Keratinocyte (primary cell): ENCODE measurements at regions not wholly inside any gene's neighbourhood (a gene's known extent, or its start where the extent isn't known, plus 50 kb on each side); places are given as distances from the start of the nearest gene placed in this dataset.

Experiments
- DNase-seq: peaks from one replicate; pipeline ENCODE4 v3.0.0-alpha.2; 2011; ENCODE audit warnings: low read depth, missing footprints, low spot score
- FAIRE-seq: peaks from 2 replicates; lab custom pipeline; 2011; peaks lifted over from hg19 to GRCh38; lab: Jason Lieb, UNC
- H2AFZ ChIP-seq: 2 replicates; pipeline ENCODE4 v1.6.0; 2012; ENCODE audit warnings: low read length, control low read depth, inconsistent platforms; ENCODE audit not compliant: control insufficient read depth
- H3K27ac ChIP-seq: 2 replicates; pipeline ENCODE4 v1.5.1; 2011; ENCODE audit warnings: low read length; ENCODE audit not compliant: control insufficient read depth, insufficient read depth
- H3K27me3 ChIP-seq: 3 replicates; pipeline ENCODE4 v1.6.0; 2011; ENCODE audit warnings: low read length; ENCODE audit not compliant: control insufficient read depth, insufficient read depth; ENCODE audit errors: extremely low read depth
- H3K36me3 ChIP-seq, 2 experiments: 2 replicates in 1 of 2; 3 replicates in 1 of 2; pipeline ENCODE4 v1.5.1; 2011; ENCODE audit warnings: low read length in 2 of 2, mild to moderate bottlenecking in 1 of 2; ENCODE audit not compliant: control insufficient read depth in 2 of 2, insufficient read depth in 2 of 2; ENCODE audit errors: extremely low read depth in 1 of 2
- H3K4me1 ChIP-seq: 3 replicates; pipeline ENCODE4 v1.5.1; 2011; ENCODE audit warnings: low read length; ENCODE audit not compliant: control insufficient read depth, insufficient read depth; ENCODE audit errors: extremely low read depth
- H3K4me2 ChIP-seq: 3 replicates; pipeline ENCODE4 v1.6.0; 2011; ENCODE audit warnings: low read depth, low read length; ENCODE audit not compliant: control insufficient read depth, insufficient read depth; ENCODE audit errors: extremely low read depth
- H3K4me3 ChIP-seq, 3 experiments: fragments of 200-600 bp in 1 of 3; sonication (generic) in 1 of 3; 2 replicates in 2 of 3; 3 replicates in 1 of 3; pipeline ENCODE4 v1.5.1; 2011 to 2016; ENCODE audit warnings: low read length in 3 of 3, mild to moderate bottlenecking in 3 of 3, control low read depth in 2 of 3, inconsistent platforms in 1 of 3, low read depth in 1 of 3, mixed read lengths in 1 of 3, mixed run types in 1 of 3, moderate library complexity in 1 of 3; ENCODE audit not compliant: control insufficient read depth in 2 of 3, insufficient read depth in 2 of 3; ENCODE audit errors: extremely low read depth in 1 of 3
- H3K79me2 ChIP-seq: 2 replicates; pipeline ENCODE4 v1.6.0; 2012; ENCODE audit warnings: low read length; ENCODE audit not compliant: control insufficient read depth, insufficient read depth
- H3K9ac ChIP-seq: 3 replicates; pipeline ENCODE4 v1.6.0; 2011; ENCODE audit warnings: low read length; ENCODE audit not compliant: control insufficient read depth, insufficient read depth; ENCODE audit errors: extremely low read depth
- H3K9me1 ChIP-seq: 3 replicates; pipeline ENCODE4 v1.6.0; 2011; ENCODE audit warnings: low read length; ENCODE audit not compliant: control insufficient read depth, insufficient read depth; ENCODE audit errors: extremely low read depth
- H3K9me3 ChIP-seq: 2 replicates; pipeline ENCODE4 v1.5.1; 2012; ENCODE audit warnings: low read depth, low read length; ENCODE audit not compliant: control insufficient read depth
- H4K20me1 ChIP-seq: 3 replicates; pipeline ENCODE4 v1.6.0; 2011; ENCODE audit warnings: low read length; ENCODE audit not compliant: control insufficient read depth, insufficient read depth; ENCODE audit errors: extremely low read depth
- CTCF ChIP-seq, 3 experiments: IDR thresholded peaks in 1 of 3; conservative IDR thresholded peaks in 1 of 3; optimal IDR thresholded peaks in 1 of 3; 2 replicates in 2 of 3; 3 replicates in 1 of 3; pipeline versions ENCODE3 to v1.5.1; 2011; ENCODE audit warnings: low read length in 3 of 3, mild to moderate bottlenecking in 3 of 3, moderate library complexity in 2 of 3, control low read depth in 1 of 3, inconsistent platforms in 1 of 3; ENCODE audit not compliant: insufficient read depth in 2 of 3; ENCODE audit errors: extremely low read depth in 1 of 3
- EZH2 ChIP-seq: IDR thresholded peaks from one replicate; pipeline ENCODE4 v1.6.1; 2012; ENCODE audit warnings: inconsistent platforms, mild to moderate bottlenecking, low read length, moderate library complexity
- dilution Hi-C: fragments of 300-500 bp; cut with MboI; formaldehyde crosslinking; loops from one replicate; pipeline ENCODE4 v1.7.0; 2020; ENCODE audit warnings: low sequenced_read_pairs; ENCODE audit not compliant: extremely low pct_ligation_motif_present

GRCh38 chr5:93150311-93151012 lies 430.6 kb downstream of the NR2F1-AS1 start:
- Histone ChIP-seq H4K20me1 (no peaks in the 10 kb centered on the region), H3K27me3 (no peaks in the 10 kb centered on the region), H3K9me3 (no peaks in the 10 kb centered on the region), H3K27ac (no peak overlapping the region), H3K79me2 (no peaks in the 10 kb centered on the region), H3K4me2 (peak overlapping the region; percentile 94), H2AFZ (no peak overlapping the region), H3K4me1 (peaks cover 10% of the 10 kb centered on the region), H3K9ac (no peak overlapping the region), H3K4me3 (no peak overlapping the region), H3K9me1 (no peaks in the 10 kb centered on the region), H3K36me3 (no peaks in the 10 kb centered on the region)
- TF ChIP-seq CTCF (optimal IDR thresholded peaks at IDR 0.05 in 1 of 3, IDR thresholded peaks at IDR 0.05 in 1 of 3, conservative IDR thresholded peaks at IDR 0.05 in 1 of 3; ENCODE audit: extremely low read depth in 1 of 3, insufficient read depth in 2 of 3, low read length in 3 of 3) = no peak
- no peak for TF ChIP-seq EZH2
- dilution Hi-C loops = no loop called here
- no peak for DNase-seq
- FAIRE-seq = peak; percentile 17

- DNase-seq = no peak
- Histone ChIP-seq H3K79me2 (no peaks in the 10 kb centered on the region), H4K20me1 (no peaks in the 10 kb centered on the region), H3K36me3 (no peaks in the 10 kb centered on the region), H2AFZ (no peak overlapping the region), H3K4me3 (no peak overlapping the region), H3K4me2 (no peak overlapping the region), H3K9me1 (no peaks in the 10 kb centered on the region), H3K9ac (no peak overlapping the region), H3K9me3 (no peaks in the 10 kb centered on the region), H3K27ac (no peak overlapping the region), H3K4me1 (no peaks in the 10 kb centered on the region), H3K27me3 (no peaks in the 10 kb centered on the region)
- dilution Hi-C loops = no loop called here
- TF ChIP-seq CTCF (optimal IDR thresholded peaks at IDR 0.05 in 1 of 3, IDR thresholded peaks at IDR 0.05 in 1 of 3, conservative IDR thresholded peaks at IDR 0.05 in 1 of 3; ENCODE audit: extremely low read depth in 1 of 3, insufficient read depth in 2 of 3, low read length in 3 of 3) = no peak
- no peak for TF ChIP-seq EZH2
- no peak for FAIRE-seq
These were observed 435.3 kb downstream of the NR2F1-AS1 start for GRCh38 chr5:93145767-93146166.
